Natural killer cell (primary cell): ENCODE measurements at regions not wholly inside any gene's neighbourhood (a gene's known extent, or its start where the extent isn't known, plus 50 kb on each side); places are given as distances from the start of the nearest gene placed in this dataset.

ENCODE experiments used
- ATAC-seq, 3 donors: fragments of 150-1000 bp in 2 of 3; fragments of 200-7000 bp in 1 of 3; cut with Tn5 transposase; 1 replicate in 1 of 3; 2 replicates in 2 of 3; pipeline ENCODE4 v1.10.0; 2021; ENCODE audit warnings: mild to moderate bottlenecking in 2 of 3, moderate library complexity in 2 of 3
- DNase-seq, 2 donors: peaks; one replicate each; pipeline versions ENCODE4 v3.0.0 to v3.0.0-alpha.2; 2013 to 2021; ENCODE audit warnings: mixed read lengths in 1 of 2
- H3K27ac ChIP-seq: one replicate; pipeline ENCODE4 v1.5.1; 2013; ENCODE audit warnings: mild to moderate bottlenecking, low read length
- H3K27me3 ChIP-seq: one replicate; pipeline ENCODE4 v1.6.1; 2013; ENCODE audit warnings: low read length; ENCODE audit not compliant: control insufficient read depth, insufficient read depth
- H3K36me3 ChIP-seq: one replicate; pipeline ENCODE4 v1.6.1; 2013; ENCODE audit warnings: low read length; ENCODE audit not compliant: control insufficient read depth, insufficient read depth
- H3K4me1 ChIP-seq: one replicate; pipeline ENCODE4 v1.6.1; 2013; ENCODE audit warnings: low read length; ENCODE audit not compliant: control insufficient read depth, insufficient read depth
- H3K4me3 ChIP-seq: one replicate; pipeline ENCODE4 v1.5.1; 2013; ENCODE audit warnings: low read length
- H3K9me3 ChIP-seq: one replicate; pipeline ENCODE4 v1.6.1; 2013; ENCODE audit warnings: low read length; ENCODE audit not compliant: control insufficient read depth, insufficient read depth
- H3K27ac Mint-ChIP-seq, 2 donors: one replicate each; pipeline ENCODE4 v1.8.0; 2022; ENCODE audit warnings: mild to moderate bottlenecking in 2 of 2, mixed read lengths in 2 of 2, moderate library complexity in 1 of 2
- H3K27me3 Mint-ChIP-seq, 2 donors: one replicate each; pipeline ENCODE4 v1.8.0; 2022; ENCODE audit warnings: low read depth in 2 of 2, mixed read lengths in 2 of 2
- H3K36me3 Mint-ChIP-seq: one replicate; pipeline ENCODE4 v1.8.0; 2022; ENCODE audit warnings: mixed read lengths
- H3K4me1 Mint-ChIP-seq, 2 donors: one replicate each; pipeline ENCODE4 v1.8.0; 2022; ENCODE audit warnings: mixed read lengths in 2 of 2
- H3K4me3 Mint-ChIP-seq: one replicate; pipeline ENCODE4 v1.8.0; 2022; ENCODE audit warnings: mild to moderate bottlenecking, moderate library complexity, mixed read lengths
- H3K9me3 Mint-ChIP-seq, 2 donors: one replicate each; pipeline ENCODE4 v1.8.0; 2022; ENCODE audit warnings: mixed read lengths in 2 of 2
- WGBS: methylation state at CpG from one replicate; pipeline ENCODE4 v1.1.7; 2013; ENCODE audit warnings: missing lambda C conversion rate; ENCODE audit not compliant: insufficient coverage; 5-methylcytosine and 5-hydroxymethylcytosine counted together
- intact Hi-C: fragments of 100-400 bp; cut with micrococcal nuclease; formaldehyde crosslinking; loops from one replicate; pipeline ENCODE4 v1.14.2; 2022
- TF ChIP-seq, protein P1 (sequence below): fragments of 200-600 bp; IDR thresholded peaks from one replicate; pipeline ENCODE4 v1.8.0; 2022; ENCODE audit warnings: antibody characterized with exemption

DNA sequence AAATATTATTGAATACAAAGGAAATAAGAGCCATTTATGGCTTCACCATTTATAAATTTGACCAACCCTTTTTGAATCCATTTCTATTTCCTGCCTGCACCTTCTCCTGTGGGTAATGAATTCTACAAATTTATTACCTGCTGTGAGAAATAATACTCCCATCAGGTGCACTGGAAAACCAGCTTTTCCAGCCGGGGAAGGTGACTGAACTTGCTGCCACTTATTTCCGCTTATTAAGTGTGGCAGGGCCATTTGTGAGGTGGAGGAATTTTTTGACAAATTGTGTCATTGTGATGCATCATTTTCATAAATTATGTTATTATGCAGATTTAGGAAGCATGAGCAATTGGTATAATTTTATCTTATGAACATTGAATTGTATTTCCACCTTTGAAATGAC lies 151.1 kb downstream of the SQOR start:
- no peak overlapping the region for H3K27ac ChIP-seq
- Mint-ChIP-seq H3K27me3 (peaks cover 12 to 29% of the 10 kb centered on the region in 2 donors), H3K9me3 (no peaks in the 10 kb centered on the region), H3K4me1 (no peaks in the 10 kb centered on the region), H3K27ac (no peak overlapping the region), H3K4me3 (no peak overlapping the region), H3K36me3 (no peaks in the 10 kb centered on the region)
- H3K36me3 ChIP-seq, result no peaks in the 10 kb centered on the region
- no peak for ATAC-seq
- WGBS, result 92% methylated on average over 2 of the region's 2 CpGs
- H3K9me3 ChIP-seq, result no peaks in the 10 kb centered on the region
- DNase-seq, result no peak
- no peak overlapping the region for H3K4me3 ChIP-seq
- intact Hi-C loops, result no loop called here
- H3K4me1 ChIP-seq, result no peaks in the 10 kb centered on the region
- H3K27me3 ChIP-seq, result no peaks in the 10 kb centered on the region
- TF ChIP-seq, protein P1, sequence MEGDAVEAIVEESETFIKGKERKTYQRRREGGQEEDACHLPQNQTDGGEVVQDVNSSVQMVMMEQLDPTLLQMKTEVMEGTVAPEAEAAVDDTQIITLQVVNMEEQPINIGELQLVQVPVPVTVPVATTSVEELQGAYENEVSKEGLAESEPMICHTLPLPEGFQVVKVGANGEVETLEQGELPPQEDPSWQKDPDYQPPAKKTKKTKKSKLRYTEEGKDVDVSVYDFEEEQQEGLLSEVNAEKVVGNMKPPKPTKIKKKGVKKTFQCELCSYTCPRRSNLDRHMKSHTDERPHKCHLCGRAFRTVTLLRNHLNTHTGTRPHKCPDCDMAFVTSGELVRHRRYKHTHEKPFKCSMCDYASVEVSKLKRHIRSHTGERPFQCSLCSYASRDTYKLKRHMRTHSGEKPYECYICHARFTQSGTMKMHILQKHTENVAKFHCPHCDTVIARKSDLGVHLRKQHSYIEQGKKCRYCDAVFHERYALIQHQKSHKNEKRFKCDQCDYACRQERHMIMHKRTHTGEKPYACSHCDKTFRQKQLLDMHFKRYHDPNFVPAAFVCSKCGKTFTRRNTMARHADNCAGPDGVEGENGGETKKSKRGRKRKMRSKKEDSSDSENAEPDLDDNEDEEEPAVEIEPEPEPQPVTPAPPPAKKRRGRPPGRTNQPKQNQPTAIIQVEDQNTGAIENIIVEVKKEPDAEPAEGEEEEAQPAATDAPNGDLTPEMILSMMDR, result no peak

DNA sequence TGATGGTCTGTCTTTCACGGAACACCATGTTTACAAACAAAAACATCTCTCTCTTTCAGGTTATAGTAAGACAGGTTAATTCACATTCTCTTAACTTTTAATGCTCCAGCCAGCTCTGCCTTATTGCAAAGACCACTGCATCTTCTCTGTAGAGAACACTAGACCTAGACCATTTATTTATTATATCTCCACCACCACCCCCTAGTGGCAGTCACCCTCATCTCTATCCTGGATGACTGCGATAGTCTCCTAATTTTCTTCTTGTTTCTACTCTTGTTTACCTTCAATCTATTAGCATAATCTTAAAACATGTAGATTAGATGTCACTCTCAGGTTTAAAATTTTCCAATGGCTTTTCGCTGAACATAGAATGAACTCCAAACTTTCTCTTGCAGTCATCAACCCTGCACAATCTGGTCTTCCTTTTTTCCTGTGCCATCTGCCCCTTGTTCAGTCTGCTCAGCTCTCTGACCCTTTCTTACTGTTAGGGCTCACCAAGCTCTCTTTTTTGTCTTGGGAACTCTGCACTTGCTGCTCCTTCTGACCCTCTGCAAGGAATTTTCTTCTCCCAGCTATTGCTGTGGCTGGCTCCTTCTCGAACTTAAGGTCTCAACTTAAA lies 155.6 kb downstream of the SQOR start:
- no peak overlapping the region for H3K27ac Mint-ChIP-seq
- intact Hi-C loops, result no loop called here
- no peaks in the 10 kb centered on the region for H3K9me3 ChIP-seq
- no peaks in the 10 kb centered on the region for H3K4me1 Mint-ChIP-seq
- H3K36me3 ChIP-seq, result no peaks in the 10 kb centered on the region
- no peak for ATAC-seq
- peaks cover 8 to 19% of the 10 kb centered on the region in 2 donors for H3K27me3 Mint-ChIP-seq
- no peak overlapping the region for H3K27ac ChIP-seq
- H3K36me3 Mint-ChIP-seq, result no peaks in the 10 kb centered on the region
- DNase-seq, result peak in 1 of 2 donors; percentile 17
- TF ChIP-seq, protein P1, result no peak
- H3K9me3 Mint-ChIP-seq, result no peaks in the 10 kb centered on the region
- peaks cover 3% of the 10 kb centered on the region for H3K27me3 ChIP-seq
- no peak overlapping the region for H3K4me3 ChIP-seq
- H3K4me3 Mint-ChIP-seq, result no peak overlapping the region
- WGBS, result 42% methylated on average over 4 of the region's 4 CpGs
- H3K4me1 ChIP-seq, result no peaks in the 10 kb centered on the region

DNA sequence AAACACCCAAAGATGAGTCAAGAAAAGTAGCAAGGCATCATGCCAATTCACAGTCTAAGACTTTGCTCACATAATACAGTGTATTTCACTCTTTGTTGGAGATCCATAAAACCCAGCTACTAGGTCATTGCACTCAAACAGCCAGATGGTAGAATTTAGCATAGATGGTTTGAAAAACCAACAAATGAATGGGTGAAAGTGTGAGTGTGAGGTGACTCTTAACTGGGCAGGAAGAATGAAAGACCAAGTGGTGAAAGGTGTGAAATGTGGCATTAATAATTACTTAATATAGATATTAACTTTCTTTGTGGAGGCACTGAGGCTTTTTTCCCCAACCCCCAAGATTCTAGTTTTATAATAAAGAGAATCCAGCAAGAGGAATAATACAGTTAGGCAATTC lies 159.5 kb downstream of the SQOR start:
- H3K9me3 Mint-ChIP-seq, result no peaks in the 10 kb centered on the region
- H3K4me1 Mint-ChIP-seq, result no peaks in the 10 kb centered on the region
- TF ChIP-seq, protein P1, result no peak
- no peaks in the 10 kb centered on the region for H3K36me3 Mint-ChIP-seq
- Histone ChIP-seq H3K27me3 (peaks cover 3% of the 10 kb centered on the region), H3K9me3 (no peaks in the 10 kb centered on the region), H3K4me1 (no peaks in the 10 kb centered on the region), H3K27ac (no peak overlapping the region), H3K4me3 (no peak overlapping the region), H3K36me3 (no peaks in the 10 kb centered on the region)
- intact Hi-C loops, result no loop called here
- H3K4me3 Mint-ChIP-seq, result no peak overlapping the region
- DNase-seq (no peak), ATAC-seq (no peak)
- H3K27ac Mint-ChIP-seq, result no peak overlapping the region
- H3K27me3 Mint-ChIP-seq, result peaks cover 8 to 22% of the 10 kb centered on the region in 2 donors
